ENCODE measurements at regions not wholly inside any gene's neighbourhood (a gene's known extent, or its start where the extent isn't known, plus 50 kb on each side); places are given as distances from the start of the nearest gene placed in this dataset.

DNA sequence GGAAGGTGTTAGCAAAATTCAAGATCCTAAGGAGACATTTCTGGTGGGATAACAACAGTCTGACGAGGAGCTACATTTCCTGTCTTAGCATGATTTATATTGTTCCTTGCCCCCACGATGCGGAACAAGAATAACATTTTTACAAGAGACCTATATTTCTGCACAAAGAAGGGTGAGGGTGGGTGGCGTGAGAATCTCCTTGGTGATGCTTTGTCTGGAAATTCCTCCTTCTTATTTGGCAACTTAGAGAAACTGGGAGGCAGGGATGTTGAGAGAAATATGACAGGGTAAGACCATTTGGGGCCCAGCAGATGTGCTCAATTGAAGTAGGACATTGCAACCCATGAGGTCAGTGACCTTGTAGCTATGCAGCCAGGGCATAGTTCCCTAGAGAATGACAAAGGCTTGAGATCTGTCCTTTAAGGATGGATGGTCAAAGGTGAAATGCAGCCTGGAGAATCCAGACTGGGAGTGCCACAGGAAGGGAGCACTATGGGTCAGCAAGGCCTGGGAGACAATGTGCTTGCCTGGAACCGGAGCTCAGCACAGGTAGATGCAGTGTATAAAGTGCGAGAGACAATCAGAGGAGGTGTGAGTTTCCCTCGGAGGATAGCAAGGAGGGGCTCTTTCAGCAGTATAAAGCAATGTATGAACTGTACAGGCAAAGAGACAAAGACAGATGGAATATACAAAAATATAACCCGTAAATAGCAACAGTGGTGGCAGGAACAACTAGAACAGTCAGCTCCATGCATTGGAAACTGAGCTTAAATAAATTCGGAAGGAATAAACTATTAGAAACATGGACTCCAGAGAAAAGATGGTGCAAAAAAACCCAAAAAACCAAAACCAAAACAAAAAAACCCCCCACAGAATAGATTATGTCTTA lies 317.6 kb upstream of the TBL1XR1 start (continued):
- no peak for TF ChIP-seq SIN3A (conservative IDR thresholded peaks at IDR 0.05 in 1 of 2, IDR thresholded peaks at IDR 0.05 in 1 of 2; ENCODE audit: low read depth in 1 of 2, low read length in 2 of 2)
- no peak for TF ChIP-seq SAP30 (IDR thresholded peaks at IDR 0.05; ENCODE audit: insufficient read depth, insufficient replicate concordance, low read length)
- TF ChIP-seq HDAC6 (IDR thresholded peaks at IDR 0.05; ENCODE audit: low read depth, low read length): no peak
- TF ChIP-seq FOSL1 (IDR thresholded peaks at IDR 0.05; ENCODE audit: insufficient read depth, low read depth, low read length): no peak
